ENCODE measurements at regions not wholly inside any gene's neighbourhood (a gene's known extent, or its start where the extent isn't known, plus 50 kb on each side); places are given as distances from the start of the nearest gene placed in this dataset.
"Not testable (repeated sequence)": the region's sequence is repeated elsewhere in the genome, so short reads cannot be mapped to it uniquely, and the experiment has no call there.

GRCh38 chr14:56351861-56352260, 227.7 kb upstream of the TMEM260 start:
- H3K4me1 Mint-ChIP-seq (ENCODE audit: unreplicated experiment) = peaks cover 5% of the 10 kb centered on the region
- no peak overlapping the region for H3K4me3 Mint-ChIP-seq (ENCODE audit: unreplicated experiment)
- TF ChIP-seq, protein P1, sequence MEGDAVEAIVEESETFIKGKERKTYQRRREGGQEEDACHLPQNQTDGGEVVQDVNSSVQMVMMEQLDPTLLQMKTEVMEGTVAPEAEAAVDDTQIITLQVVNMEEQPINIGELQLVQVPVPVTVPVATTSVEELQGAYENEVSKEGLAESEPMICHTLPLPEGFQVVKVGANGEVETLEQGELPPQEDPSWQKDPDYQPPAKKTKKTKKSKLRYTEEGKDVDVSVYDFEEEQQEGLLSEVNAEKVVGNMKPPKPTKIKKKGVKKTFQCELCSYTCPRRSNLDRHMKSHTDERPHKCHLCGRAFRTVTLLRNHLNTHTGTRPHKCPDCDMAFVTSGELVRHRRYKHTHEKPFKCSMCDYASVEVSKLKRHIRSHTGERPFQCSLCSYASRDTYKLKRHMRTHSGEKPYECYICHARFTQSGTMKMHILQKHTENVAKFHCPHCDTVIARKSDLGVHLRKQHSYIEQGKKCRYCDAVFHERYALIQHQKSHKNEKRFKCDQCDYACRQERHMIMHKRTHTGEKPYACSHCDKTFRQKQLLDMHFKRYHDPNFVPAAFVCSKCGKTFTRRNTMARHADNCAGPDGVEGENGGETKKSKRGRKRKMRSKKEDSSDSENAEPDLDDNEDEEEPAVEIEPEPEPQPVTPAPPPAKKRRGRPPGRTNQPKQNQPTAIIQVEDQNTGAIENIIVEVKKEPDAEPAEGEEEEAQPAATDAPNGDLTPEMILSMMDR (IDR thresholded peaks at IDR 0.05; ENCODE audit: unreplicated experiment) = no peak
- no peaks in the 10 kb centered on the region for H3K9me3 Mint-ChIP-seq (ENCODE audit: unreplicated experiment)
- no peak overlapping the region for H3K27ac Mint-ChIP-seq (ENCODE audit: unreplicated experiment)
- H3K36me3 Mint-ChIP-seq (ENCODE audit: low read depth, unreplicated experiment) = no peaks in the 10 kb centered on the region
- peaks cover 2% of the 10 kb centered on the region for H3K27me3 Mint-ChIP-seq (ENCODE audit: unreplicated experiment)
- DNase-seq (ENCODE audit: low spot score) = no peak

- Mint-ChIP-seq H3K36me3 (ENCODE audit: low read depth, unreplicated experiment) (no peaks in the 10 kb centered on the region), H3K4me3 (ENCODE audit: unreplicated experiment) (no peak overlapping the region), H3K27ac (ENCODE audit: unreplicated experiment) (no peak overlapping the region), H3K27me3 (ENCODE audit: unreplicated experiment) (peaks cover 2% of the 10 kb centered on the region), H3K9me3 (ENCODE audit: unreplicated experiment) (no peaks in the 10 kb centered on the region), H3K4me1 (ENCODE audit: unreplicated experiment) (peaks cover 5% of the 10 kb centered on the region)
- no peak for DNase-seq (ENCODE audit: low spot score)
- TF ChIP-seq, protein P1 (IDR thresholded peaks at IDR 0.05; ENCODE audit: unreplicated experiment) = no peak
These were observed 226.6 kb upstream of the TMEM260 start for GRCh38 chr14:56352999-56353398.

DNA sequence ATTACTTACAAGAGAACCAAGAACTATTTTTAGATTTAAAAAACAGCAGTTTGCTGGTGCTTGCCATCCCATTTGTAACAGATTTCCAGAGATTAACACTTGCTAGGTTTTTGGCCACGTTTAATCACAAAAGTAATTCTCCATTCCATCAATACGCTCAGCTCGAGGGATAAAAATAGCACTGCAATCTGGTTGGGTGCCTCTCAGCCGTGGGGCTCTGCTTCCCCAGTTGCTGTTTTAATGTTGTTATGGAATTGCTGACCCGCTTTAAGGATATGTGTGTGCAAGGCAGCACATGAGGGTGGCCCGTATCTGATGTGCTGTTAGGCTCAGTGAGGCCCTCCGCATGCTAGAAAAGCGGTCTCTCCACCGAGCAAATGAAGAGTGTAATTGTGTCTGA, 222.2 kb upstream of the TMEM260 start:
- TF ChIP-seq, protein P1 (IDR thresholded peaks at IDR 0.05; ENCODE audit: unreplicated experiment) = no peak
- no peaks in the 10 kb centered on the region for H3K36me3 Mint-ChIP-seq (ENCODE audit: low read depth, unreplicated experiment)
- DNase-seq (ENCODE audit: low spot score) = no peak
- H3K9me3 Mint-ChIP-seq (ENCODE audit: unreplicated experiment) = no peaks in the 10 kb centered on the region
- no peak overlapping the region for H3K4me3 Mint-ChIP-seq (ENCODE audit: unreplicated experiment)
- H3K27ac Mint-ChIP-seq (ENCODE audit: unreplicated experiment) = no peak overlapping the region
- no peaks in the 10 kb centered on the region for H3K27me3 Mint-ChIP-seq (ENCODE audit: unreplicated experiment)
- no peaks in the 10 kb centered on the region for H3K4me1 Mint-ChIP-seq (ENCODE audit: unreplicated experiment)

DNA sequence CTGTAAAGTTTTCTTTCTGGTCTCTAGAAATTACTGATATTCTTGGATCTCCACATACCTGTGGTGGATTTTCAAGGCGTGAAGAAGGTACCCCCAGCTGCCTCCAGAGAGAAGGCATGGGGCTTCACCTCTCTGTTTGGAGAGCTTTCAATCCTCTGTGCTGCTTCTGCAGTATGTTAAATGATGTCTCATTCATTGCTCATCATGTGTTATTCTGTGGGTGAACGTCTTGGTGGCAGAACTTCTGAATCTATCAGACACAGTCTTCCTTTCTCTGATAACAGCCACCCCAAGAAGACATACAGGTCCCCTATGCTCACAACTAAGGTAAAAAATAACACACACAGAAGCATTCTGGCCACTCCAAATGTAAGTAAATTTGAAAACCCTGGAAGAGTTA, 221.3 kb upstream of the TMEM260 start:
- TF ChIP-seq, protein P1 (IDR thresholded peaks at IDR 0.05; ENCODE audit: unreplicated experiment) = no peak
- Mint-ChIP-seq H3K36me3 (ENCODE audit: low read depth, unreplicated experiment) (no peaks in the 10 kb centered on the region), H3K27me3 (ENCODE audit: unreplicated experiment) (no peaks in the 10 kb centered on the region), H3K27ac (ENCODE audit: unreplicated experiment) (no peak overlapping the region), H3K9me3 (ENCODE audit: unreplicated experiment) (no peaks in the 10 kb centered on the region), H3K4me3 (ENCODE audit: unreplicated experiment) (no peak overlapping the region), H3K4me1 (ENCODE audit: unreplicated experiment) (no peaks in the 10 kb centered on the region)
- DNase-seq (ENCODE audit: low spot score) = no peak

DNA sequence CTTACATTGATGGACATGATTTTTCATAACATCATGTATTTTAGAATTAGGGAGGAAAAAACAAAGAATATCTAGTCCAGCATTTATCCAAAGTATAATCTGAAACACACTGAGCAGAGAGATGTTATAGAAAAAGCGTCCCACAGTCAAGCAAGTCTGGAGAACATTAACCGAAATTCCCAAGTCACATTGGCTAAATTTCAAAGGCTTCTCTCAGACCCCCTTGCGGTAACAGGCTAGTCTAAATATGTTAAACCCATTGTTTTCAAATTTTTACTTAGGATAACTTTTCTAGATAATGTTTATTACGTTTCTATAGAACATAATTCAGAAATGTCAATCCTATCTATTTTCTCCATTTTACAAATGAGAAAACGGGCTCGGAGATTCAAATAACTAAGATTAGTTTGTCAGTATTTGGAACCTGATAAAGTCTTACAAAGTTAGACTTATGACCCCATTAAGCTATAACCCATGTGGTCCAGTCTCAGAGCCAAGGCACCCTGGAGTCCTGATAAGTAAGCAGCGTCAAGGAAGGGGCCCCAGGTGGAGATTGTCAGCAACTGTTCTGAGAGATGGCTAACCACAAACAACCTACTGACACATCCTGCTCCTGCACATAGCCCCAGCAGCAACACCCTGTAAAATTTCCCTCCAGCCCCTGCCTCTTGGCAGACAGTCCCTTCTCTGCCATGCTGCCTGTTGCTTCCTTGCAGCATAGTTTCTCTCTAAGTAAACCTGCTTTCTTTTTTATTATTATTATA, 220.6 kb upstream of the TMEM260 start:
- no peak overlapping the region for H3K4me3 Mint-ChIP-seq (ENCODE audit: unreplicated experiment)
- H3K36me3 Mint-ChIP-seq (ENCODE audit: low read depth, unreplicated experiment) = no peaks in the 10 kb centered on the region
- H3K27me3 Mint-ChIP-seq (ENCODE audit: unreplicated experiment) = no peaks in the 10 kb centered on the region
- TF ChIP-seq, protein P1 (IDR thresholded peaks at IDR 0.05; ENCODE audit: unreplicated experiment) = no peak
- no peak overlapping the region for H3K27ac Mint-ChIP-seq (ENCODE audit: unreplicated experiment)
- H3K9me3 Mint-ChIP-seq (ENCODE audit: unreplicated experiment) = no peaks in the 10 kb centered on the region
- H3K4me1 Mint-ChIP-seq (ENCODE audit: unreplicated experiment) = no peaks in the 10 kb centered on the region
- no peak for DNase-seq (ENCODE audit: low spot score)

GRCh38 chr14:56365663-56366062, 213.9 kb upstream of the TMEM260 start:
- not testable (repeated sequence) for DNase-seq (ENCODE audit: low spot score); H3K4me3 Mint-ChIP-seq (ENCODE audit: unreplicated experiment); H3K27me3 Mint-ChIP-seq (ENCODE audit: unreplicated experiment); H3K36me3 Mint-ChIP-seq (ENCODE audit: low read depth, unreplicated experiment); H3K27ac Mint-ChIP-seq (ENCODE audit: unreplicated experiment); H3K9me3 Mint-ChIP-seq (ENCODE audit: unreplicated experiment); H3K4me1 Mint-ChIP-seq (ENCODE audit: unreplicated experiment)
